NCI-H2171 treated with DMSO at 0.1 percent for 48 hours (cell line): ENCODE measurements at regions not wholly inside any gene's neighbourhood (a gene's known extent, or its start where the extent isn't known, plus 50 kb on each side); places are given as distances from the start of the nearest gene placed in this dataset.
"Not testable (repeated sequence)": the region's sequence is repeated elsewhere in the genome, so short reads cannot be mapped to it uniquely, and the experiment has no call there.

ENCODE experiments used
- DNase-seq: peaks from one replicate; lab custom pipeline; 2025; lab: John Stamatoyannopoulos, UW

- DNase-seq, result no peak
Measured at GRCh38 chr14:24744641-24745040, 110.7 kb upstream of the GZMB start.

- no peak for DNase-seq
Measured at GRCh38 chr14:24741871-24742270, 107.9 kb upstream of the GZMB start.

GRCh38 chr14:24735984-24736630 lies 102.1 kb upstream of the GZMB start:
- no peak for DNase-seq

GRCh38 chr14:24734917-24735500 lies 101.0 kb upstream of the GZMB start:
- DNase-seq, result peak; percentile 60

GRCh38 chr14:24726480-24726879 lies 92.5 kb upstream of the GZMB start:
- DNase-seq, result no peak

- DNase-seq, result no peak
Measured at GRCh38 chr14:24725311-24725710, 91.3 kb upstream of the GZMB start.

- no peak for DNase-seq
Measured at GRCh38 chr14:24721775-24722174, 87.8 kb upstream of the GZMB start.

- no peak for DNase-seq
Measured at GRCh38 chr14:24715239-24715638, 81.2 kb upstream of the GZMB start.

GRCh38 chr14:24713404-24713803 lies 79.4 kb upstream of the GZMB start:
- DNase-seq, result no peak

- no peak for DNase-seq
Measured at GRCh38 chr14:24712909-24713308, 78.9 kb upstream of the GZMB start.

- no peak for DNase-seq
Measured at GRCh38 chr14:24712374-24712773, 78.4 kb upstream of the GZMB start.

- DNase-seq, result peak; percentile 52
Measured at GRCh38 chr14:24710403-24711112, 76.6 kb upstream of the GZMB start.

GRCh38 chr14:24708684-24709083 lies 74.7 kb upstream of the GZMB start:
- no peak for DNase-seq

GRCh38 chr14:24706351-24706750 lies 72.4 kb upstream of the GZMB start:
- DNase-seq, result no peak

GRCh38 chr14:24705840-24706239 lies 71.8 kb upstream of the GZMB start:
- DNase-seq, result no peak

GRCh38 chr14:24701062-24701461 lies 67.1 kb upstream of the GZMB start:
- no peak for DNase-seq

- DNase-seq, result no peak
Measured at GRCh38 chr14:24700511-24700910, 66.5 kb upstream of the GZMB start.

GRCh38 chr14:24699052-24699451 lies 65.1 kb upstream of the GZMB start:
- DNase-seq, result no peak

- DNase-seq, result not testable (repeated sequence)
Measured at GRCh38 chr14:24696280-24696920, 62.4 kb upstream of the GZMB start.

GRCh38 chr14:24695265-24696241 lies 61.6 kb upstream of the GZMB start:
- DNase-seq, result no peak

GRCh38 chr14:24694680-24695079 lies 60.7 kb upstream of the GZMB start:
- DNase-seq, result no peak

GRCh38 chr14:24693983-24694382 lies 60.0 kb upstream of the GZMB start:
- no peak for DNase-seq
